CD4-positive, alpha-beta T cell treated with Interferon gamma for 1 hour (primary cell): ENCODE measurements at regions not wholly inside any gene's neighbourhood (a gene's known extent, or its start where the extent isn't known, plus 50 kb on each side); places are given as distances from the start of the nearest gene placed in this dataset.

Source experiments
- DNase-seq: peaks from one replicate; pipeline ENCODE4 v3.0.0-alpha.2; 2020

GRCh38 chr16:86459266-86459665 is 51.1 kb upstream of the FOXF1 start:
- no peak for DNase-seq
